Heart left ventricle (tissue), 13 donors: ENCODE measurements at regions not wholly inside any gene's neighbourhood (a gene's known extent, or its start where the extent isn't known, plus 50 kb on each side); places are given as distances from the start of the nearest gene placed in this dataset.

ENCODE experiments used
- CTCF ChIP-seq, 12 donors: fragments of 200-600 bp; sonication (generic) in 4 of 12; IDR thresholded peaks; one replicate each; pipeline versions ENCODE4 v1.5.0 to v1.8.0; 2018 to 2022; ENCODE audit warnings: antibody characterized with exemption in 12 of 12, mild to moderate bottlenecking in 5 of 12
- POLR2A ChIP-seq, 2 donors: fragments of 450-650 bp; IDR thresholded peaks; one replicate each; pipeline ENCODE4 v1.6.1; 2017; ENCODE audit warnings: antibody characterized with exemption in 2 of 2, mild to moderate bottlenecking in 2 of 2, moderate library complexity in 2 of 2
- donor health status: ischemic (EF 13 %, LVEDD 7.1; RV severe dilation, severe dysfunction).
- donor health status: DM: no; HTN: yes; CAD: no.
- donor health status: DM: no; HTN: no; CAD: no.
- donor health status: ischemic (EF 25% LVEDD 6.9; RV normal size, moderate dysfunction).
- donor health status: ischemic (EF 25% LVEDD 5.7; RV mildly dilated, moderate dysfunction).
- donor health status: ischemic (EF 35%, LVEDD 5.7; RV mildly dilated, moderate dysfunction).
- donor health status: nonischemic (EF 11% LVEDD 7.7; RV severe dilation, severe dysfunction).
- donor health status: DM: yes; HTN: yes; CAD: no.
- donor health status: PGD.
- donor health status: ischemic (EF 29% LVEDD 5.4; RV normal size, mild dysfunction).
- donor health status: nonischemic (EF 23%, LVEDD 6.1; RV moderate dilation, normal function).

- TF ChIP-seq CTCF (IDR thresholded peaks at IDR 0.05), result no peak
- TF ChIP-seq POLR2A (IDR thresholded peaks at IDR 0.05), result no peak
Observed at GRCh38 chr7:41052736-41053135, 650.2 kb downstream of the INHBA start.
